ENCODE measurements at regions not wholly inside any gene's neighbourhood (a gene's known extent, or its start where the extent isn't known, plus 50 kb on each side); places are given as distances from the start of the nearest gene placed in this dataset.
"Not testable (repeated sequence)": the region's sequence is repeated elsewhere in the genome, so short reads cannot be mapped to it uniquely, and the experiment has no call there.

DNA sequence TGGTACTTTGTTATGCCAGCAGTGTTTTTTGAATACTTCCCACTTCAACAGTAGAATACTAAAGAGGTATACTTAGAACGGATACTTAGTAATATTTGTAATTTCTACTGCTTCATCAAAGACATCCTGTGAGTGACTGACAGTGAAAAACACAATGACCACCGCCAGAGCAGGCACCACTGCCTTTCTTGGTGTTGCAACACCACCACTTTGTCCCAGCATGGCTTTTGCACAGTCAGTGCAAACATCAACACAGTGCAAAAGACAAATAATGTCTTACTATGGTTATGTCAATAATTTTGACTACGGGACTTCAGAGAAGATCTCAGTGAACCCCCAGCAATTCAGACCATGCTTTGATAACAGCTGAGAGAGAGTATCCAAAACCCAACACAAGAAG is 220.5 kb downstream of the RBM26 start:
- Histone ChIP-seq H3K9me2 (replicated peaks; ENCODE audit: low read depth, low read length) (no peaks in the 10 kb centered on the region), H2AFZ (ENCODE audit: low read length) (no peak overlapping the region), H3K79me2 (ENCODE audit: insufficient read depth, low read length) (no peaks in the 10 kb centered on the region), H4K20me1 (ENCODE audit: insufficient read depth, low read length, poor library complexity, severe bottlenecking) (no peaks in the 10 kb centered on the region), H3K4me2 (ENCODE audit: low read depth, low read length, poor library complexity, severe bottlenecking) (no peak overlapping the region), H3K9me3 (ENCODE audit: insufficient read depth, low read depth, low read length) (no peaks in the 10 kb centered on the region), H3K27me3 (ENCODE audit: insufficient read depth, low read length, poor library complexity, severe bottlenecking) (no peaks in the 10 kb centered on the region), H3K4me1 (ENCODE audit: insufficient read depth, low read length, poor library complexity, severe bottlenecking) (peaks cover 8% of the 10 kb centered on the region), H3K9ac (ENCODE audit: low read depth, low read length, poor library complexity, severe bottlenecking) (no peak overlapping the region), H3K36me3 (ENCODE audit: insufficient read depth, low read length) (no peaks in the 10 kb centered on the region), H3K4me3 (ENCODE audit: low read length, poor library complexity, severe bottlenecking) (no peak overlapping the region), H3F3A (ENCODE audit: low read depth) (no peaks in the 10 kb centered on the region)
- TF ChIP-seq, protein P1, sequence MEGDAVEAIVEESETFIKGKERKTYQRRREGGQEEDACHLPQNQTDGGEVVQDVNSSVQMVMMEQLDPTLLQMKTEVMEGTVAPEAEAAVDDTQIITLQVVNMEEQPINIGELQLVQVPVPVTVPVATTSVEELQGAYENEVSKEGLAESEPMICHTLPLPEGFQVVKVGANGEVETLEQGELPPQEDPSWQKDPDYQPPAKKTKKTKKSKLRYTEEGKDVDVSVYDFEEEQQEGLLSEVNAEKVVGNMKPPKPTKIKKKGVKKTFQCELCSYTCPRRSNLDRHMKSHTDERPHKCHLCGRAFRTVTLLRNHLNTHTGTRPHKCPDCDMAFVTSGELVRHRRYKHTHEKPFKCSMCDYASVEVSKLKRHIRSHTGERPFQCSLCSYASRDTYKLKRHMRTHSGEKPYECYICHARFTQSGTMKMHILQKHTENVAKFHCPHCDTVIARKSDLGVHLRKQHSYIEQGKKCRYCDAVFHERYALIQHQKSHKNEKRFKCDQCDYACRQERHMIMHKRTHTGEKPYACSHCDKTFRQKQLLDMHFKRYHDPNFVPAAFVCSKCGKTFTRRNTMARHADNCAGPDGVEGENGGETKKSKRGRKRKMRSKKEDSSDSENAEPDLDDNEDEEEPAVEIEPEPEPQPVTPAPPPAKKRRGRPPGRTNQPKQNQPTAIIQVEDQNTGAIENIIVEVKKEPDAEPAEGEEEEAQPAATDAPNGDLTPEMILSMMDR (conservative IDR thresholded peaks at IDR 0.05; ENCODE audit: low read length), result no peak
- TF ChIP-seq EZH2phosphoT487 (IDR thresholded peaks at IDR 0.05; ENCODE audit: borderline replicate concordance), result no peak

DNA sequence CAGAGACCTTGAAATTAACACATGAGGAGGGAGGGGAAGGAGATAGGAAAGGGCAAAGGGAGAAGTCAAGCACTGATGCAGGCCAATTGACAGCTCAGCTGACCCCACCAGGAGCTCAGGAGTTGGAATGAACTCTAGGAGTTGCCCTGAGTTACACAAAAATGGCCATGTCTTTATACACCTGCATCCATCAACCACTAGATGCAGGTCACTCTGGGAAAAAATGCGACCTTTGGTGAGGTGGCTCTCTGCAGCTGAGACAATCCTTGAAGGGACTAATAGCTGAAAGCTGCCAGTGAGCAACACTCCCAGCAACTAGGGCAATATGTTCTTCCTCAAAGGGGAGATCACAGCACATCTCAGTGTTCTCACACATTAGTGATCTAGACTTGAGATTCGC is 222.8 kb downstream of the RBM26 start:
- Histone ChIP-seq H3K9me3 (ENCODE audit: insufficient read depth, low read depth, low read length) (no peaks in the 10 kb centered on the region), H4K20me1 (ENCODE audit: insufficient read depth, low read length, poor library complexity, severe bottlenecking) (no peaks in the 10 kb centered on the region), H3K4me1 (ENCODE audit: insufficient read depth, low read length, poor library complexity, severe bottlenecking) (peaks cover 2% of the 10 kb centered on the region), H3K4me2 (ENCODE audit: low read depth, low read length, poor library complexity, severe bottlenecking) (no peak overlapping the region), H3K79me2 (ENCODE audit: insufficient read depth, low read length) (no peaks in the 10 kb centered on the region), H3F3A (ENCODE audit: low read depth) (no peaks in the 10 kb centered on the region), H3K9me2 (replicated peaks; ENCODE audit: low read depth, low read length) (no peaks in the 10 kb centered on the region), H3K36me3 (ENCODE audit: insufficient read depth, low read length) (no peaks in the 10 kb centered on the region), H2AFZ (ENCODE audit: low read length) (no peak overlapping the region), H3K9ac (ENCODE audit: low read depth, low read length, poor library complexity, severe bottlenecking) (no peak overlapping the region), H3K4me3 (ENCODE audit: low read length, poor library complexity, severe bottlenecking) (no peak overlapping the region), H3K27me3 (ENCODE audit: insufficient read depth, low read length, poor library complexity, severe bottlenecking) (no peaks in the 10 kb centered on the region)
- no peak for TF ChIP-seq EZH2phosphoT487 (IDR thresholded peaks at IDR 0.05; ENCODE audit: borderline replicate concordance)

DNA sequence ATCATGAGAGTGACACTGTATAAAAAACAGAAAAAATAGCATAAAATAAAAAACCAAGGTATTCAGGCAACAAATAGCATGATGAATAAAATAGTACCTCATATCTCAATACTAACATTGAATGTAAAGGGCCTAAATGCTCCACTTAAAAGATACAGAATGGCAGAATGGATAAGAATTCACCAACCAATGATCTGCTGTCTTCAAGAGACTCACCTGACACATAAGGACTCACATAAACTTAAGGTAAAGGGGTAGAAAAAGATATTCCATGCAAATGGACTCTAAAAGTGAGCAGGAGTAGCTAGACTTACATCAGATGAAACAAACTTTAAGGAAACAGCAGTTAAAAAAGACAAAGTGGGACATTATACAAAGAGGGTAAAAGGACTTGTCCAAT is 232.4 kb downstream of the RBM26 start:
- not testable (repeated sequence) for H3F3A ChIP-seq (ENCODE audit: low read depth); H3K4me2 ChIP-seq (ENCODE audit: low read depth, low read length, poor library complexity, severe bottlenecking); H3K4me3 ChIP-seq (ENCODE audit: low read length, poor library complexity, severe bottlenecking); H3K9me3 ChIP-seq (ENCODE audit: insufficient read depth, low read depth, low read length); H3K36me3 ChIP-seq (ENCODE audit: insufficient read depth, low read length); H2AFZ ChIP-seq (ENCODE audit: low read length); H3K79me2 ChIP-seq (ENCODE audit: insufficient read depth, low read length); H3K9me2 ChIP-seq (replicated peaks; ENCODE audit: low read depth, low read length); H3K27me3 ChIP-seq (ENCODE audit: insufficient read depth, low read length, poor library complexity, severe bottlenecking); H3K9ac ChIP-seq (ENCODE audit: low read depth, low read length, poor library complexity, severe bottlenecking); H3K4me1 ChIP-seq (ENCODE audit: insufficient read depth, low read length, poor library complexity, severe bottlenecking); H4K20me1 ChIP-seq (ENCODE audit: insufficient read depth, low read length, poor library complexity, severe bottlenecking)

DNA sequence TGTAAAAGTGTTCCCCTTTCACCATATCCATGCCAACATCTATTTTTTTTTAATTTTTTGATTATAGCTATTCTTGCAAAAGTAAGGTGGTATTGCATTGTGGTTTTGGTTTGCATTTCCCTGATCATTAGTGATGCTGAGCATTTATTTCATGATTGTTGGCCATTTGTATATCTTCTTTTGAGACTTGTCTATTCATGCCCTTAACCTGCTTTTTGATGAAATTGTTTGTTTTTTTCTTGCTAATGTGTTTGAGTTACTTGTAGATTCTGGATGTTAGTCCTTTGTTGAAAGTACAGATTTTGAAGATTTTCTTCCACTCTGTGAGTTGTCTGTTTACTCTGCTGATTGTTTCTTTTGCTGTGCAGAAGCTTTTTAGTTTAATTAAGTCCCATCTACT is 233.1 kb downstream of the RBM26 start:
- not testable (repeated sequence) for H3K4me3 ChIP-seq (ENCODE audit: low read length, poor library complexity, severe bottlenecking); H3K9ac ChIP-seq (ENCODE audit: low read depth, low read length, poor library complexity, severe bottlenecking); H3K27me3 ChIP-seq (ENCODE audit: insufficient read depth, low read length, poor library complexity, severe bottlenecking); H3K9me2 ChIP-seq (replicated peaks; ENCODE audit: low read depth, low read length); H3F3A ChIP-seq (ENCODE audit: low read depth); H4K20me1 ChIP-seq (ENCODE audit: insufficient read depth, low read length, poor library complexity, severe bottlenecking); H3K4me1 ChIP-seq (ENCODE audit: insufficient read depth, low read length, poor library complexity, severe bottlenecking); H3K36me3 ChIP-seq (ENCODE audit: insufficient read depth, low read length); H3K4me2 ChIP-seq (ENCODE audit: low read depth, low read length, poor library complexity, severe bottlenecking); H3K79me2 ChIP-seq (ENCODE audit: insufficient read depth, low read length); H3K9me3 ChIP-seq (ENCODE audit: insufficient read depth, low read depth, low read length); H2AFZ ChIP-seq (ENCODE audit: low read length)
